Brain microvascular endothelial cell (primary cell): ENCODE measurements at regions not wholly inside any gene's neighbourhood (a gene's known extent, or its start where the extent isn't known, plus 50 kb on each side); places are given as distances from the start of the nearest gene placed in this dataset.

Experiments
- DNase-seq: peaks from one replicate; pipeline ENCODE4 v3.0.0-alpha.2; 2020
- H3K27ac ChIP-seq: fragments of 250-450 bp; sonication (Bioruptor Pico); 2 replicates; pipeline ENCODE4 v1.5.1; 2020; ENCODE audit warnings: mild to moderate bottlenecking, moderate library complexity
- H3K27me3 ChIP-seq: fragments of 250-450 bp; sonication (Bioruptor Pico); replicated peaks from 2 replicates; pipeline ENCODE4 v1.5.1; 2020; ENCODE audit warnings: mild to moderate bottlenecking
- H3K36me3 ChIP-seq: fragments of 250-450 bp; sonication (Bioruptor Pico); replicated peaks from 2 replicates; pipeline ENCODE4 v1.5.1; 2020; ENCODE audit warnings: mild to moderate bottlenecking
- H3K4me3 ChIP-seq: 2 replicates; pipeline ENCODE4 v1.5.1; 2011; ENCODE audit warnings: low read depth, mild to moderate bottlenecking, control low read depth, low read length, moderate library complexity
- in situ Hi-C: cut with HindIII; loops from 2 replicates; pipeline ENCODE4 v1.10.0; 2017; ENCODE audit warnings: low sequenced_read_pairs, low pct_ligation_motif_present
- TF ChIP-seq, protein P1 (sequence below): IDR thresholded peaks from 2 replicates; pipeline ENCODE4 v1.5.1; 2011; ENCODE audit warnings: low read depth, mild to moderate bottlenecking, moderate library complexity, low read length, control low read depth, inconsistent platforms; ENCODE audit errors: missing control alignments

DNA sequence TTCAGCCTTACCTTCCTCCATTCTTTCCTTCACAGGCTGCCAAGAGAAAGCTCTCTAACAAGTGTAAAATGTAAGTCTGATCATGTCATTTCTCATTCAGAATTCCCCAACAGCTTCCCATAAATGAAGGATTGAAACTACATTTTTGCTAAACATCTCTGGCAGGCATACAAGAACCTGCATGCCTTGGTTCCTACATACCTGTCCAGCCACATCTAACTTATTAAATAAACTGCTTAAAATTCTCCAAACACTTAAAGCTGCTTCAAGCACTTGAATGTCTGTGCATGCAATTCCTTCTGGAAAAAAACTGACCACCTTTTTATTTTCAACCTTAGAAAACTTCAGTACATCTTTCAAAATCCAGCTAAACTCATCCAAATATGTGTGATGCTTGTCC, 84.4 kb upstream of the DCN start:
- no peaks in the 10 kb centered on the region for H3K36me3 ChIP-seq
- in situ Hi-C loops: no loop called here
- TF ChIP-seq, protein P1, sequence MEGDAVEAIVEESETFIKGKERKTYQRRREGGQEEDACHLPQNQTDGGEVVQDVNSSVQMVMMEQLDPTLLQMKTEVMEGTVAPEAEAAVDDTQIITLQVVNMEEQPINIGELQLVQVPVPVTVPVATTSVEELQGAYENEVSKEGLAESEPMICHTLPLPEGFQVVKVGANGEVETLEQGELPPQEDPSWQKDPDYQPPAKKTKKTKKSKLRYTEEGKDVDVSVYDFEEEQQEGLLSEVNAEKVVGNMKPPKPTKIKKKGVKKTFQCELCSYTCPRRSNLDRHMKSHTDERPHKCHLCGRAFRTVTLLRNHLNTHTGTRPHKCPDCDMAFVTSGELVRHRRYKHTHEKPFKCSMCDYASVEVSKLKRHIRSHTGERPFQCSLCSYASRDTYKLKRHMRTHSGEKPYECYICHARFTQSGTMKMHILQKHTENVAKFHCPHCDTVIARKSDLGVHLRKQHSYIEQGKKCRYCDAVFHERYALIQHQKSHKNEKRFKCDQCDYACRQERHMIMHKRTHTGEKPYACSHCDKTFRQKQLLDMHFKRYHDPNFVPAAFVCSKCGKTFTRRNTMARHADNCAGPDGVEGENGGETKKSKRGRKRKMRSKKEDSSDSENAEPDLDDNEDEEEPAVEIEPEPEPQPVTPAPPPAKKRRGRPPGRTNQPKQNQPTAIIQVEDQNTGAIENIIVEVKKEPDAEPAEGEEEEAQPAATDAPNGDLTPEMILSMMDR: no peak
- no peak for DNase-seq
- H3K27me3 ChIP-seq: no peaks in the 10 kb centered on the region
- H3K27ac ChIP-seq: no peak overlapping the region
- no peak overlapping the region for H3K4me3 ChIP-seq

DNA sequence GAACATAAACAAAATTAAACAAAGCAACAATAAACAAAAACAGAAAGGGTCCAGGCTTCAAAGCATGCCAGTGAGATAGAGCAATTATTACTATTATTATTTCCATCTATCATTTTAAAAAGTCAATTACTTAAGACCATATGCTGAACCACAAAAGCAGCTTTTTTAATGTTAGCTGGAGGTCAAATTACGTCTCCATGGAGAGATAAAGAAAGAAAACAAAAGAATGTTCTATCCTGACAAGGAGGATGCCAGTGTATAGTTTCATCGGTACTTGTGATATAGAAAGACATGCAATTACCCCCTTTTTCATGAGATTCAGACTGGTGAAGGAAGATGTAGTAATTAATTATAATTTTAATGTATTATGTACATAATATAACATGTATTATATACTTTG, 81.6 kb upstream of the DCN start:
- TF ChIP-seq, protein P1: no peak
- in situ Hi-C loops: no loop called here

DNA sequence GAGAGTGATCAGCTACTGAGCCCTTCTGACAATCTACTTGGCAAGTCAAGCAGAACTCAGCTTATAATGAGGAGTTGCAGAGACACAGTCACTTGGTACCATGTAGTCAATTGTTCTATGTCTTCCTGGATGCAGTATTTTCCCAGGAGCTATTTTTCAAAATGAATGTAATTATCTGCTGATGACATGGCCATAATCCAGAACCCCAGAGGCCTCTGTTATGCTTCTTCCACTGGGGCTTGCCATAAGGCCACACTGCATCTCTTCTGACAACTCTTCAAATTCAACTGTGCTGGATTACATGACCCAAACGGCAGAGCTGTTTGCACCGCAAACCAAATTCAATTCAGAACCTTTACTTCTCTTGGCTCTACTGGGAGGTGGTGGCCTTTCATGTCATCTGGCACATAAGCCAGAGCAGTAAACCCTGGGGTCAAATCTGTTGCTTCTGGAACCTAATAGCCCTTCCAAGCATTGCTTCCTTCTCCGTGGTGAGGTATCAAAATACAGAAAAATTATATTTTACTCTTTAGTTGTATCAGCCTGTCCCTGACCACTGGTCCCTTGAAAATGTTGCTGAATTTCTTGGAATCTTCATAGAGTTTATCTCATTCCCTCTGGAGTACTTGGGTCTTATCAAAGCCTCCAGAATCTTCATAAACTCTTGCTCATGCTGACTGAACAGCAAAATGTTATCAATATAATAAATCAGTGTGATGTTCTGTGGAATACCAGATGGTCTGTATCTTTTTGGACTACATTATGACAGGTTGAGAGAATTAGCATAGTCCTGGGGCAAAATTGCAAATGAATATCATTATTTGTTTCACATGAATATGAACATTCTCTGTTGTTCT, 79.4 kb upstream of the DCN start:
- no peak for DNase-seq
- in situ Hi-C loops: no loop called here
- no peak overlapping the region for H3K27ac ChIP-seq
- no peak overlapping the region for H3K4me3 ChIP-seq
- TF ChIP-seq, protein P1: no peak
- no peaks in the 10 kb centered on the region for H3K36me3 ChIP-seq
- H3K27me3 ChIP-seq: no peaks in the 10 kb centered on the region

More for the DNA sequence above, 81.6 kb upstream of the DCN start:
- no peaks in the 10 kb centered on the region for H3K36me3 ChIP-seq
- no peaks in the 10 kb centered on the region for H3K27me3 ChIP-seq
- DNase-seq: no peak
- no peak overlapping the region for H3K4me3 ChIP-seq
- no peak overlapping the region for H3K27ac ChIP-seq

DNA sequence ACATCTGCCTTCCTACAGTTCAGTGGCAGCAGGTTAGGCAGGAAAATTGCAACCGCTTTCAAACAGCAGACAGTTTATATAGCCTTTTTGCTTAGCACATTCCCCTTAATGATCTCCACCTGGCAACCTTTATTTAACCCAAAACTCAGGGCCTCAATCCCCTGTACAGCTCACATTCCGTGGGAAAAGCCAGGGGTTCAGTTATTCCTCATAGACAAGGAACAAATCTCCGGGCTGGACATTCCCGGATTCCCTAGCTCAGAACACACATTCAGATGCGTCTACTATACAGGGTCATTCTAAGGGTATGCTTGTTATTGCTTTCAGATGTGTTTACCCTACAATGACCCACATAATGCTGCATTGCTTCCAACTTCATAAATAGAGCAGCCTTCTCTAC, 73.8 kb upstream of the DCN start:
- H3K4me3 ChIP-seq: no peak overlapping the region
- in situ Hi-C loops: no loop called here
- TF ChIP-seq, protein P1: no peak
- no peaks in the 10 kb centered on the region for H3K36me3 ChIP-seq
- DNase-seq: no peak
- no peaks in the 10 kb centered on the region for H3K27me3 ChIP-seq
- no peak overlapping the region for H3K27ac ChIP-seq

DNA sequence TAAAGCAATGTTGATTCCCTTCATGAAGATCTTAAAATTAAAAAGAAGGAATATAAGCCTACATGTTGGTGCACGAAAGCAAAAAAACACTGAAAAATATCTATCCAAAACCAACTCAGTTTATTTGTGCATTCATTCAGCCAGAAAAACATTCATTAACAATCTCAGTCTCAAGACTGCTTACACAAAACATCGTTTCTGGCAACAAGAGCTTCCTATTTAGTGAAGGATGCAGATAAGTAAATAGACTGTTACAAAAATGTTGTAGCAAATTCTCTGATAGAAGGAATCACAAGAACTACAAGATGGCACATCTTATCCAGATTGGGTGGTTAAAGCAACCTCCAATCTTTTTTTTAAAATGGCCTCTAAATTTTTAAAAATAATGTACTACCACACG, 69.7 kb upstream of the DCN start:
- in situ Hi-C loops: no loop called here

More for the DNA sequence above, 69.7 kb upstream of the DCN start:
- TF ChIP-seq, protein P1: no peak
- Histone ChIP-seq H3K36me3 (no peaks in the 10 kb centered on the region), H3K4me3 (no peak overlapping the region), H3K27me3 (no peaks in the 10 kb centered on the region), H3K27ac (no peak overlapping the region)
- no peak for DNase-seq
